Bronchial epithelial cell (primary cell): ENCODE measurements at regions not wholly inside any gene's neighbourhood (a gene's known extent, or its start where the extent isn't known, plus 50 kb on each side); places are given as distances from the start of the nearest gene placed in this dataset.

ENCODE experiments used
- DNase-seq: peaks from one replicate; pipeline ENCODE4 v3.0.0-alpha.2; 2010; ENCODE audit warnings: low read depth
- FAIRE-seq: peaks from 2 replicates; lab custom pipeline; 2011; peaks lifted over from hg19 to GRCh38; lab: Jason Lieb, UNC
- H3K27me3 ChIP-seq: 2 replicates; pipeline ENCODE4 v1.5.1; 2011; ENCODE audit warnings: low read length; ENCODE audit not compliant: control insufficient read depth, insufficient read depth
- H3K36me3 ChIP-seq: 2 replicates; pipeline ENCODE4 v1.5.1; 2011; ENCODE audit warnings: low read length; ENCODE audit not compliant: control insufficient read depth, insufficient read depth
- H3K4me3 ChIP-seq: 2 replicates; pipeline ENCODE4 v1.5.1; 2011; ENCODE audit warnings: mild to moderate bottlenecking, low read depth, low read length, control low read depth
- TF ChIP-seq, protein P1 (sequence below): IDR thresholded peaks from 2 replicates; pipeline ENCODE4 v1.5.1; 2011; ENCODE audit warnings: mild to moderate bottlenecking, moderate library complexity, low read length, control low read depth, inconsistent platforms; ENCODE audit not compliant: insufficient read depth, severe bottlenecking

DNA sequence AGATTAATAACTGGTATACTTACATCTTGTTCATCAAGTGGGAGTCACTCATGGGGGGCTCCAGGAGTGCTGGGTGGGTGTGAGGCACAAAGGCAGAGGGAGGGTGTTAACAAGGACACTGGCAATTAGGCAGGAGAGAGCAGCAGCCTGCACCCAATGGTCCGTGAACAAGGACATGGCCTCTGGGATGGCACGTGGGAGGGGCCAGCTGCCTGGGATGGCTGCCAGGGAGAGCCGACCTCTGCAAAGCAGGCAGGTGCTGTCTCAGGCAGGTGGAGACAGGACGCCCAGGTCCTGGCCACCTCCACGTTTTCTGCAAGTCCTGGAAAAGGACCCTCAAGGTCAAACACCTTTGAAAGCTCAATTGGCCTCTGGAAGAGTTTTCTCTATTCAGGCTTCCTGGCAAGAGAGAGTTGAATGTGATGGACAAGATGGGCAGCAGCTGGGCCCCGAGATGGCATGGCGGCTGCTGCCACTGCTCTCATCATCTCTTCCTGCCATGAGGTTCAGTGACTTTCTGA lies 257.1 kb downstream of the BUD13 start:
- DNase-seq (no peak), FAIRE-seq (no peak)
- Histone ChIP-seq H3K4me3 (no peak overlapping the region), H3K36me3 (no peaks in the 10 kb centered on the region), H3K27me3 (no peaks in the 10 kb centered on the region)
- TF ChIP-seq, protein P1, sequence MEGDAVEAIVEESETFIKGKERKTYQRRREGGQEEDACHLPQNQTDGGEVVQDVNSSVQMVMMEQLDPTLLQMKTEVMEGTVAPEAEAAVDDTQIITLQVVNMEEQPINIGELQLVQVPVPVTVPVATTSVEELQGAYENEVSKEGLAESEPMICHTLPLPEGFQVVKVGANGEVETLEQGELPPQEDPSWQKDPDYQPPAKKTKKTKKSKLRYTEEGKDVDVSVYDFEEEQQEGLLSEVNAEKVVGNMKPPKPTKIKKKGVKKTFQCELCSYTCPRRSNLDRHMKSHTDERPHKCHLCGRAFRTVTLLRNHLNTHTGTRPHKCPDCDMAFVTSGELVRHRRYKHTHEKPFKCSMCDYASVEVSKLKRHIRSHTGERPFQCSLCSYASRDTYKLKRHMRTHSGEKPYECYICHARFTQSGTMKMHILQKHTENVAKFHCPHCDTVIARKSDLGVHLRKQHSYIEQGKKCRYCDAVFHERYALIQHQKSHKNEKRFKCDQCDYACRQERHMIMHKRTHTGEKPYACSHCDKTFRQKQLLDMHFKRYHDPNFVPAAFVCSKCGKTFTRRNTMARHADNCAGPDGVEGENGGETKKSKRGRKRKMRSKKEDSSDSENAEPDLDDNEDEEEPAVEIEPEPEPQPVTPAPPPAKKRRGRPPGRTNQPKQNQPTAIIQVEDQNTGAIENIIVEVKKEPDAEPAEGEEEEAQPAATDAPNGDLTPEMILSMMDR, result no peak

DNA sequence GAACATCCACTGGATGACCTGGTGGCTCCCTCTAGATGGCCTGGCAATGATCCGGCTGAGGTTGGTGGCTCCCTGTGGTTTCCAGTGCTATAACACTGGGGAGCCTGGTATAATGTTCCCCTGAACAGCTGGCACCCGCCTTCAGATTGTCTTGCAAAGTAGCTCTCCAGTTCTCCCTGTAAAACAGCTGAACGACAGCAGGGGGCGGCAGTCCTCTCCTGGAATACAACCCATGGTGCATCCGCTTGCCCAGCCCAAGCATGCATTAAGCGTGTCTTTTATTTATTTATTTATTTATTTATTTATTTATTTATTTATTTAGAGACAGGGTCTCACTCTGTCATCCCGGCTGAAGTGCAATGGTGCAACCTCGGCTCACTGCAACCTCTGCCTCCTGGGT lies 258.9 kb downstream of the BUD13 start:
- H3K4me3 ChIP-seq, result no peak overlapping the region
- peak; percentile 2 for DNase-seq
- no peak for FAIRE-seq
- H3K27me3 ChIP-seq, result no peaks in the 10 kb centered on the region
- TF ChIP-seq, protein P1, result peak; percentile 10
- no peaks in the 10 kb centered on the region for H3K36me3 ChIP-seq

DNA sequence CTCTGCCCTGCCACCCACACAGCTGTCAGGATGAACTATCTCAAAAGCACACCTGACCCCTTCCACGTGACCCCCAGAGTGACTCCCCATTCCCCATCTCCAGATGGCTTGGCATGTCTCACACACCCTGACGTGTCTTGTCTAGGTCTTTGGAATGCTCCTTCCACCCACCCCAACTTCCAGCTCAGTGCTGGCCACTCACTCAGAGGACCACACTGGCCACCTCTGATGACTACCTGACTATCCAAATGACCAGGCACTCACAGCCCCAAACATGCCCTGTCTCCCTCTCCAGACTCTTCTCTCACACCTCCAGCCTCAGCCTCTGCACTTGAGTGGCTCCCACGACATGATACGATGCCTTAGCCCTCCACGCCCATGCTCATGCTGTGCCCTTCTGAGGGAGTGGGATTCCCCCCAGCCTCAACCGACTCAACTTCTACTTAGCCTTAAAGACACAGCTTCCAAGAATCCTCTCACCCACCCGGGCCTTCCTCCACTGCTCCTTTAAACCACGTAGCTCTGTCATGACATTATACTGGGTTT lies 259.4 kb downstream of the BUD13 start:
- Histone ChIP-seq H3K36me3 (no peaks in the 10 kb centered on the region), H3K27me3 (no peaks in the 10 kb centered on the region), H3K4me3 (no peak overlapping the region)
- TF ChIP-seq, protein P1, result no peak
- FAIRE-seq (no peak), DNase-seq (no peak)

DNA sequence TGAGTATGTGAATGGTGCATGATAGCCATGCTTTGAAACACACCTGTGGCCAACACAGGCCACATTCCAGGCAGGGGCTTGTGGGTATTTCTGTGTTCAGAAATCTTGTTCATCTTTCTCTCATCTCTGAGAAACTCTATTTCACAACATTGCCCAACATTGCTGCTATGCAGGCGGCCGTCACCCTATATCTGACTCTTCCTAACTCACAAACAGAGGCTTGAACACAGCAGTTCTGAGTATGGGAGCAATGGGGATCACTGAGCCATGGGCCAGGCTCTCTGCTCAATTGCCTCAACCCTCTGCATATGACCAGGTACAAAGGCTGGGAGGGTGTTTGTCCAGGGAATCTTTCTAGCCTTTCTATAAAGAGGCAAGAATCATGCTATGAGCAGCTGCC lies 259.9 kb downstream of the BUD13 start:
- no peaks in the 10 kb centered on the region for H3K36me3 ChIP-seq
- H3K27me3 ChIP-seq, result no peaks in the 10 kb centered on the region
- no peak for DNase-seq
- FAIRE-seq, result no peak
- no peak overlapping the region for H3K4me3 ChIP-seq
- TF ChIP-seq, protein P1, result no peak

DNA sequence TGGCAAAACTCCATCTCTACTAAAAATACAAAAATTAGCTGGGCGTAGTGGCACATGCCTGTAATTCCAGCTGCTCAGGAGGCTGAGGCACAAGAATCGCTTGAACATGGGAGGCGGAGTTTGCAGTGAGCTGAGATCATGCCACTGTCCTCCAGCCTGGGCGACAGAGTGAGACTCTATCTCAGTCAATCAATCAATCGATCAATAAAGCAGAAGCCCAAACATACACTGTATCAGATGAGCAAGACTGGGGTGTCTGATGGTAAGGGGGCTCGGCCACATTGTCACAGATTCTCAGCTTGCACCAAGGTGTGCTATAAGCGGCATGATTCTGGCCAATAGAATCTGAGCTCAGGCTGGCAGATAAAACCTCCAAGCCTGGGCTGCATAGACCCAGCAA lies 261.1 kb downstream of the BUD13 start:
- H3K4me3 ChIP-seq, result no peak overlapping the region
- TF ChIP-seq, protein P1, result no peak
- FAIRE-seq (no peak), DNase-seq (no peak)
- no peaks in the 10 kb centered on the region for H3K27me3 ChIP-seq
- H3K36me3 ChIP-seq, result no peaks in the 10 kb centered on the region
